Kidney (tissue), 13 donors: ENCODE measurements at regions not wholly inside any gene's neighbourhood (a gene's known extent, or its start where the extent isn't known, plus 50 kb on each side); places are given as distances from the start of the nearest gene placed in this dataset.

Experiments
- DNase-seq, 5 donors: peaks; one replicate each; pipeline ENCODE4 v3.0.0-alpha.2; 2013 to 2020
- FAIRE-seq: peaks from 2 replicates; lab custom pipeline; 2012; peaks lifted over from hg19 to GRCh38; lab: Jason Lieb, UNC
- H3K27ac ChIP-seq, 2 donors: one replicate each; pipeline ENCODE4 v1.7.0; 2013; ENCODE audit warnings: low read depth in 2 of 2, low read length in 2 of 2, inconsistent platforms in 1 of 2
- H3K27me3 ChIP-seq: one replicate; pipeline ENCODE4 v1.7.1; 2013; ENCODE audit warnings: low read length, inconsistent platforms; ENCODE audit not compliant: control insufficient read depth, insufficient read depth
- H3K36me3 ChIP-seq, 3 donors: one replicate each; pipeline versions ENCODE4 v1.7.0 to v1.7.1; 2013; ENCODE audit warnings: low read length in 3 of 3, control low read depth in 1 of 3, inconsistent platforms in 1 of 3; ENCODE audit not compliant: insufficient read depth in 3 of 3, control insufficient read depth in 2 of 3
- H3K4me1 ChIP-seq, 3 donors: one replicate each; pipeline versions ENCODE4 v1.7.0 to v1.7.1; 2013; ENCODE audit warnings: low read length in 3 of 3, inconsistent platforms in 1 of 3, low read depth in 1 of 3; ENCODE audit not compliant: control insufficient read depth in 2 of 3, insufficient read depth in 2 of 3
- H3K4me3 ChIP-seq, 3 donors: one replicate each; pipeline versions ENCODE4 v1.7.0 to v1.8.1; 2013; ENCODE audit warnings: low read length in 3 of 3, control low read depth in 1 of 3, inconsistent platforms in 1 of 3
- H3K9ac ChIP-seq, 3 donors: one replicate each; pipeline versions ENCODE4 v1.7.0 to v1.7.1; 2013; ENCODE audit warnings: low read length in 3 of 3, control low read depth in 1 of 3, inconsistent platforms in 1 of 3
- H3K9me3 ChIP-seq, 3 donors: one replicate each; pipeline versions ENCODE4 v1.7.0 to v1.7.1; 2013; ENCODE audit warnings: low read length in 3 of 3, control low read depth in 1 of 3, inconsistent platforms in 1 of 3; ENCODE audit not compliant: control insufficient read depth in 2 of 3, insufficient read depth in 1 of 3
- intact Hi-C: fragments of 100-400 bp; cut with DNase I; formaldehyde crosslinking; loops from one replicate; pipeline ENCODE4 v1.11.1; 2022
- TF ChIP-seq, protein P1 (sequence below): IDR thresholded peaks from 3 replicates; pipeline ENCODE4 v1.5.1; 2012; ENCODE audit warnings: mild to moderate bottlenecking, moderate library complexity, borderline replicate concordance; ENCODE audit not compliant: insufficient read depth; ENCODE audit errors: extremely low read depth
- donor health status: control.
- donor health status: control.
- donor health status: control.
- donor health status: control.
- donor health status: control.
- donor health status: DM: yes; HTN: yes; CAD: no.
- donor health status: Normal renal cell carcinoma (clear cell type).

DNA sequence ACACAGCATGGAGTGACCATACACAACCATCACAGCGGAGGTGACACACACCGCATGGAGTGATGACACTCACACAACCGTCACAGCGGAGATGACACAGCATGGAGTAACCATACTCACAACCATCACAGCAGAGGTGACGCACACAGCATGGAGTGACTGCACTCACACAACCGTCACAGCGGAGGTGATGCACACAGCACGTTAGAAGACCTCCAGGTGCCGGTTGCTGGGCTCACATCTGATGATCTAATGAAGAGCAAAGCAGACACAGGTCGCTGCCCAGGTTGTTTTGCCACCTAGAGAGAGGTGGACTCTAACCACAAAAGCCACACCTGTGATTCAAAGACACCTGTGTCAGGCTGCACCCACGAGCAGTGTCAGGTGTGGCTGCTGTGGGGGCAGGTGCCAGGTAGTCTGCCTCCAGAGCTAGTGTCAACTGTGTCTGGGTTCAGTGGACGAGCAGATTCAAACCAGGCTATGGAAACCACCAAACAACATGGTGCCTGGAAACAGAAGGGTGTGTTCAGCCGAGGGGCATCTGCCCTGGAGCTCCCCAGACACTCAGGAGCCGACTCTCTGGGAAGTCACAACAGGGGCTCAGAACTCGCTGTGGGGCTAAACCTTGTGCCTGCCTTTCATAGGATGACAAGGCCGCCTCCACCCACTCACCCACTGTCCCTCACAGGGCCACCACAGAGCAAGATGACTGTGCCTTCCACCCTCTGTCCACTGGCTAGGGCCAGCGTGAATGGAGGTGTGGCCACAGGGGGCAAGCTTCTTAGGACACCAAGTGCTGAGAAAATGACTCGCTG lies 608.2 kb downstream of the TBC1D22A start:
- FAIRE-seq = no peak
- TF ChIP-seq, protein P1, sequence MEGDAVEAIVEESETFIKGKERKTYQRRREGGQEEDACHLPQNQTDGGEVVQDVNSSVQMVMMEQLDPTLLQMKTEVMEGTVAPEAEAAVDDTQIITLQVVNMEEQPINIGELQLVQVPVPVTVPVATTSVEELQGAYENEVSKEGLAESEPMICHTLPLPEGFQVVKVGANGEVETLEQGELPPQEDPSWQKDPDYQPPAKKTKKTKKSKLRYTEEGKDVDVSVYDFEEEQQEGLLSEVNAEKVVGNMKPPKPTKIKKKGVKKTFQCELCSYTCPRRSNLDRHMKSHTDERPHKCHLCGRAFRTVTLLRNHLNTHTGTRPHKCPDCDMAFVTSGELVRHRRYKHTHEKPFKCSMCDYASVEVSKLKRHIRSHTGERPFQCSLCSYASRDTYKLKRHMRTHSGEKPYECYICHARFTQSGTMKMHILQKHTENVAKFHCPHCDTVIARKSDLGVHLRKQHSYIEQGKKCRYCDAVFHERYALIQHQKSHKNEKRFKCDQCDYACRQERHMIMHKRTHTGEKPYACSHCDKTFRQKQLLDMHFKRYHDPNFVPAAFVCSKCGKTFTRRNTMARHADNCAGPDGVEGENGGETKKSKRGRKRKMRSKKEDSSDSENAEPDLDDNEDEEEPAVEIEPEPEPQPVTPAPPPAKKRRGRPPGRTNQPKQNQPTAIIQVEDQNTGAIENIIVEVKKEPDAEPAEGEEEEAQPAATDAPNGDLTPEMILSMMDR = no peak
- no peaks in the 10 kb centered on the region for H3K9me3 ChIP-seq
- H3K36me3 ChIP-seq = no peaks in the 10 kb centered on the region
- H3K9ac ChIP-seq = no peak overlapping the region
- DNase-seq = peak in 1 of 5 donors; percentile 12
- no peak overlapping the region for H3K27ac ChIP-seq
- intact Hi-C loops = no loop called here
- H3K4me1 ChIP-seq = no peaks in the 10 kb centered on the region
- H3K4me3 ChIP-seq = no peak overlapping the region
- no peaks in the 10 kb centered on the region for H3K27me3 ChIP-seq

DNA sequence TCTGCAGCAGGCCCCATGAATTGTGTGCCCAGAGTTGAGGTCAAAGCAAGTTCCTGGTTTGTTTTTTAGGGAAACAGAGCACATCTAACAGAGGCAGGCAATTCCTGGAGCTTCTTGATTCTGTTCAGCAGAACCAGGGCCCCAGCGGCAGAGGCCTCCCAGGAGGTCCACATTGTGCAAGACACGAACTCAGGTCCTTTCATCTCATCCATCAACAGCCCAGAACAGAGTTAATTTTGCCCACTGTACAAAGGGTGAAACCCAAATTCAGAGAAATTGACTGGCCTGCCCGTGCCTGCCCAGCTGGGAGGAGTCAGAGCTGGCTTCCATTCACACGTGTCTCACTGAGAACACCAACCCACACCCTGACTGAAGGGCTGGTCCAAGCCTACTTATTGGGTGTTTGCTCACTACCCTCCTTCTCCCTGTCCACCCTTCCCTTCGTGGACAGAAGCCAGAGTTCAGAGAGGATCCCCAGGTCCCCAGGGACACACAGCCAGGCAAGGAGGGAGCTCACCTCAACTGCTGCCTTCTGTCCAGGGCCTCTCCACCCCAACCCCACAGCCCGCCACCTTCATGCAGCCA lies 607.1 kb downstream of the TBC1D22A start:
- FAIRE-seq = no peak
- Histone ChIP-seq H3K4me3 (no peak overlapping the region), H3K4me1 (no peaks in the 10 kb centered on the region), H3K27me3 (no peaks in the 10 kb centered on the region), H3K27ac (no peak overlapping the region), H3K9ac (no peak overlapping the region), H3K9me3 (no peaks in the 10 kb centered on the region), H3K36me3 (no peaks in the 10 kb centered on the region)
- TF ChIP-seq, protein P1 = no peak
- intact Hi-C loops = no loop called here
- peak in 1 of 5 donors; percentile 9 for DNase-seq

DNA sequence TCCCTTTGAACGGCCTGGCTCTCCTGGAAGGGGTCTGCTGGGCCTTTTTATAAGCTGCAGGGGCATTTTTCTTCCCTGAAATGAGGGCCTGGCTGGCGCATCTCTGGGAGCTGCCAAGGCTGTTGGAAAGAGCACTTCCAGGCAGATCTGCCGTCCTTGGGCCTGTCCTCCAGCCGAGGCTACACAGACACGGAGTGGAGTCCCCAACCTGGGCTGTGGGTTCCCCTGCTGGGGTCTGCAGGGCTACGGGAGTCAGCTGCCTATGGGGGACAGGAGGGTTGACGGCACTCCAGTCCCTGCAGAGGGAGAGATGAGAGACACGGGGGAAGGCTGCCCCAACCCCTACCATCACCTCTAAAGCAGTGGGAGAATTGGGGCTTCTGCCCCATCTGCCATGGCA lies 606.6 kb downstream of the TBC1D22A start:
- FAIRE-seq (no peak), DNase-seq (peak in 1 of 5 donors; percentile 11)
- Histone ChIP-seq H3K4me1 (no peaks in the 10 kb centered on the region), H3K36me3 (no peaks in the 10 kb centered on the region), H3K9ac (no peak overlapping the region), H3K27me3 (no peaks in the 10 kb centered on the region), H3K4me3 (no peak overlapping the region), H3K27ac (no peak overlapping the region), H3K9me3 (peaks cover 0 to under 1% (median 0%) of the 10 kb centered on the region in 3 donors)
- intact Hi-C loops = no loop called here
- TF ChIP-seq, protein P1 = no peak
